MM.1S (cell line): ENCODE measurements at regions not wholly inside any gene's neighbourhood (a gene's known extent, or its start where the extent isn't known, plus 50 kb on each side); places are given as distances from the start of the nearest gene placed in this dataset.

Source experiments
- CTCF ChIP-seq: fragments of 300-600 bp; sonication (generic); IDR thresholded peaks from 2 replicates; pipeline ENCODE4 v1.5.1; 2016; ENCODE audit warnings: antibody characterized with exemption, low read length, mixed read lengths
- EZH2 ChIP-seq: fragments of 300-600 bp; sonication (generic); optimal IDR thresholded peaks from 2 replicates; pipeline ENCODE3; 2017; ENCODE audit warnings: low read depth, mild to moderate bottlenecking, antibody characterized with exemption, low read length, mixed read lengths

- no peak for TF ChIP-seq CTCF
- TF ChIP-seq EZH2 = no peak
Observed at GRCh38 chr2:155902635-155903034, 429.9 kb downstream of the NR4A2 start.
